Spleen (tissue), 7 donors: ENCODE measurements at regions not wholly inside any gene's neighbourhood (a gene's known extent, or its start where the extent isn't known, plus 50 kb on each side); places are given as distances from the start of the nearest gene placed in this dataset.

ENCODE experiments used
- CTCF ChIP-seq, 11 experiments: fragments of 200-600 bp in 7 of 11; fragments of 450-650 bp in 4 of 11; sonication (generic) in 4 of 11; IDR thresholded peaks in 8 of 11; conservative IDR thresholded peaks in 3 of 11; 1 replicate in 7 of 11; 2 replicates in 4 of 11; pipeline versions ENCODE4 v1.4.0 to v1.8.0; 2016 to 2021; ENCODE audit warnings: antibody characterized with exemption in 11 of 11, inconsistent platforms in 4 of 11, mild to moderate bottlenecking in 1 of 11
- POLR2A ChIP-seq, 3 donors: fragments of 450-650 bp; IDR thresholded peaks; one replicate each; pipeline ENCODE4 v1.5.1; 2017; ENCODE audit warnings: antibody characterized with exemption in 3 of 3, mild to moderate bottlenecking in 1 of 3
- POLR2AphosphoS5 ChIP-seq, 3 donors: sonication (generic); formaldehyde crosslinking; IDR thresholded peaks; one replicate each; pipeline ENCODE4 v1.5.1; 2017; ENCODE audit warnings: antibody characterized with exemption in 3 of 3
- donor health status: DM: no; HTN: no; CAD: no; lungs with moderate emphysema.
- donor health status: DM: no; HTN: no; CAD: no.
- donor health status: DM: no; HTN: no; CAD: no.

DNA sequence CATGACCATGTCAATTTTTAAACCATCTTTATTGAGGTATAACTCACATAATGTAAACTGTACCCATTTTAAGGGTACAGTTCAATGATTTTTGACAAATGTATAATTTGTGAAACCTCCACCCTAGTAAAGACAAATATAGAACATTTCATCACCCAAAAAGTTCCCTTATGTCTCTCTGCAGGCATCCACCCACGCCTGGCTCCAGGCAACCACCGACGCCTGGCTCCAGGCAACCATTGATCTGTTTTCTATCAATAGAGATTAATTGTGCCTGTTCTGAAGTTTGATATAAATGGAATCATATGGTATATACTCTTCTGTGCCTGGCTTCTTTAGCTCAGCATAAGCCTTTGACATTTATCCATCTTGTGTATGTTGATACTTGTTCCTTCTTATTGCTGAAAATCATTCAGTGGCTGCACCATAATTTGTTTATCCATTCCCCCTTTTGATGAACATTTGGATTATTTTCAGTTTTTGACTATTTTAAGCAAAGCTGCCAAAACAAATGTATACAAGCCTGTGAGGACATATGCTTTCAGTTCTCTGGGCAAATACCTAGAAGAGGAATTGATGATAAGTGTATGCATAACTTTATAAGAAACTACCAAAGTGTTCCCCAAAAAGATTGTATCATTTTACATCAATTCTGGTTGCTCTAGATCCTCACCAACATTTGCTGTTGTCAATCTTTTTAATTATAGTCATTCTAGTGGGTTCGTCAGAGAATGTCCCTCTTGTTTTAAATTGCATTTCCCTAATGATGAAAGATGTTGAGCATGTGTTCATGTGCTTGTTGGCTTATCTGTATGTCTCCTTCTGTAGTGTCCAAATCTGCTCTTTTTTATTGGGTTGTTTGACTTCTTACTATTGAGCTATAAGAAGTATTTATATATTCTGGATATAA is 55.7 kb upstream of the HECTD2 start:
- TF ChIP-seq CTCF (IDR thresholded peaks at IDR 0.05 in 8 of 11, conservative IDR thresholded peaks at IDR 0.05 in 3 of 11) = no peak
- TF ChIP-seq POLR2AphosphoS5 (IDR thresholded peaks at IDR 0.05) = no peak
- no peak for TF ChIP-seq POLR2A (IDR thresholded peaks at IDR 0.05)
